B cell (primary cell): ENCODE measurements at regions not wholly inside any gene's neighbourhood (a gene's known extent, or its start where the extent isn't known, plus 50 kb on each side); places are given as distances from the start of the nearest gene placed in this dataset.

Source experiments
- ATAC-seq: fragments of 200-7000 bp; cut with Tn5 transposase; one replicate; pipeline ENCODE4 v1.10.0; 2021; ENCODE audit warnings: low read depth, mild to moderate bottlenecking, moderate number of reproducible peaks, moderate library complexity
- CTCF ChIA-PET: fragments of 350-600 bp; sonication (Branson Sonifier 250); formaldehyde crosslinking; loops from one replicate; lab custom pipeline; 2021; ENCODE audit warnings: antibody characterized with exemption, inconsistent platforms; lab: Charles Lee
- POLR2A ChIA-PET: fragments of 350-600 bp; sonication (Branson Sonifier 250); formaldehyde crosslinking; loops from one replicate; lab custom pipeline; 2021; ENCODE audit warnings: antibody characterized with exemption; lab: Charles Lee
- DNase-seq: peaks from one replicate; pipeline ENCODE4 v3.0.0; 2013
- H2AFZ ChIP-seq: 2 replicates; pipeline ENCODE4 v1.6.1; 2012; ENCODE audit warnings: mild to moderate bottlenecking, low read depth, low read length; ENCODE audit not compliant: insufficient read depth, poor library complexity, severe bottlenecking
- H3K27ac ChIP-seq, 2 donors: 1 replicate in 1 of 2; 2 replicates in 1 of 2; pipeline ENCODE4 v1.5.1; 2012 to 2013; ENCODE audit warnings: low read length in 2 of 2, mild to moderate bottlenecking in 2 of 2, moderate library complexity in 1 of 2
- H3K27me3 ChIP-seq, 4 experiments: fragments of 200-600 bp in 1 of 4; sonication (generic) in 1 of 4; replicated peaks in 1 of 4; 1 replicate in 2 of 4; 2 replicates in 2 of 4; pipeline versions ENCODE4 v1.6.1 to v1.7.0; 2013 to 2016; ENCODE audit warnings: low read length in 3 of 4, mild to moderate bottlenecking in 2 of 4, mixed read lengths in 1 of 4, moderate library complexity in 1 of 4; ENCODE audit not compliant: insufficient read depth in 4 of 4, control insufficient read depth in 3 of 4; ENCODE audit errors: control extremely low read depth in 1 of 4
- H3K36me3 ChIP-seq, 2 experiments: replicated peaks in 1 of 2; 1 replicate in 1 of 2; 2 replicates in 1 of 2; pipeline versions ENCODE4 v1.6.1 to v1.7.1; 2013; ENCODE audit warnings: low read length in 1 of 2; ENCODE audit not compliant: insufficient read depth in 2 of 2, control insufficient read depth in 1 of 2; ENCODE audit errors: control extremely low read depth in 1 of 2, extremely low read depth in 1 of 2
- H3K4me1 ChIP-seq, 2 donors: fragments of 200-600 bp in 1 of 2; sonication (generic) in 1 of 2; 1 replicate in 1 of 2; 2 replicates in 1 of 2; pipeline versions ENCODE4 v1.5.1 to v1.6.1; 2013 to 2017; ENCODE audit warnings: low read length in 2 of 2; ENCODE audit not compliant: control insufficient read depth in 2 of 2, insufficient read depth in 2 of 2
- H3K4me2 ChIP-seq: replicated peaks from 2 replicates; pipeline ENCODE3; 2012; ENCODE audit warnings: mild to moderate bottlenecking, low read depth, low read length; ENCODE audit not compliant: poor library complexity, severe bottlenecking
- H3K4me3 ChIP-seq, 5 experiments: fragments of 200-600 bp in 1 of 5; sonication (generic) in 1 of 5; 1 replicate in 3 of 5; 2 replicates in 2 of 5; pipeline versions ENCODE4 v1.5.1 to v1.7.0; 2011 to 2016; ENCODE audit warnings: low read length in 4 of 5, mild to moderate bottlenecking in 4 of 5, low read depth in 2 of 5, control low read depth in 1 of 5, moderate library complexity in 1 of 5; ENCODE audit not compliant: insufficient read depth in 1 of 5; ENCODE audit errors: control extremely low read depth in 1 of 5, extremely low read depth in 1 of 5
- H3K79me2 ChIP-seq: fragments of 200-600 bp; sonication (generic); one replicate; pipeline ENCODE4 v1.6.0; 2016; ENCODE audit warnings: low read length; ENCODE audit not compliant: control insufficient read depth, insufficient read depth
- H3K9ac ChIP-seq: fragments of 200-600 bp; sonication (generic); 2 replicates; pipeline ENCODE4 v1.6.1; 2017; ENCODE audit warnings: mild to moderate bottlenecking, low read length, moderate library complexity
- H3K9me3 ChIP-seq, 3 donors: one replicate each; pipeline versions ENCODE4 v1.6.1 to v1.7.1; 2013; ENCODE audit warnings: low read length in 2 of 3; ENCODE audit not compliant: control insufficient read depth in 2 of 3, insufficient read depth in 1 of 3; ENCODE audit errors: control extremely low read depth in 1 of 3
- H4K20me1 ChIP-seq: 2 replicates; pipeline ENCODE4 v1.6.0; 2012; ENCODE audit warnings: mild to moderate bottlenecking, low read length; ENCODE audit not compliant: insufficient read depth, control insufficient read depth, poor library complexity, severe bottlenecking
- H3K27ac Mint-ChIP-seq: one replicate; pipeline ENCODE4 v1.8.0; 2021; ENCODE audit warnings: mixed read lengths
- H3K27me3 Mint-ChIP-seq: one replicate; pipeline ENCODE4 v1.8.0; 2021; ENCODE audit warnings: mixed read lengths
- H3K4me1 Mint-ChIP-seq: one replicate; pipeline ENCODE4 v1.8.0; 2021; ENCODE audit warnings: mixed read lengths
- H3K4me3 Mint-ChIP-seq: one replicate; pipeline ENCODE4 v1.8.0; 2021; ENCODE audit warnings: mixed read lengths
- H3K9me3 Mint-ChIP-seq: one replicate; pipeline ENCODE4 v1.8.0; 2022; ENCODE audit warnings: mixed read lengths; ENCODE audit not compliant: insufficient read depth
- EZH2 ChIP-seq: IDR thresholded peaks from 2 replicates; pipeline ENCODE4 v1.6.1; 2012; ENCODE audit warnings: borderline replicate concordance, low read depth, mild to moderate bottlenecking, moderate library complexity, low read length; ENCODE audit not compliant: insufficient read depth, poor library complexity, severe bottlenecking
- WGBS: methylation state at CpG from one replicate; pipeline ENCODE4 v1.1.5; 2013; ENCODE audit warnings: missing lambda C conversion rate; ENCODE audit not compliant: insufficient coverage; 5-methylcytosine and 5-hydroxymethylcytosine counted together
- intact Hi-C: fragments of 100-400 bp; cut with micrococcal nuclease; formaldehyde crosslinking; loops from one replicate; pipeline ENCODE4 v1.10.0; 2022
- TF ChIP-seq, protein P1 (sequence below): fragments of 200-600 bp; IDR thresholded peaks from one replicate; pipeline ENCODE4 v1.8.0; 2022; ENCODE audit warnings: antibody characterized with exemption, mild to moderate bottlenecking

DNA sequence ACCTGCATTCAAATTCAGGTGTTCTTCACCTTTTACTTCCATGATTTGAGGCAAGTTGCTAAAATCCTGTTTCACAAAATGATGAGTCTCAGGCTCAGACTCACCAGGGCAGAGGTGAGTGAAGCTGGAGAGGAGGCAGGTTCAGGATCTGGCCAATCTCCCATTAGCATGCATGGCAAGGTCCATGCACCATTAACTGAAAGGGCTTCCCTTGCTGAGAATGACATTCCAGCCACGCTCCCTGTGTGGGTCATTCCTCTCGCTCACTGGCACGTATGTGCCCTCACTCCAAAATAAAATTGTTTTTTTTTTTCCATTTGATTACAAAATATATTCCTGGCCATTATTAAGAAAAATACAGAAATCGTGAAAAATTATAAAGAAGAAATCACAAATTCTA, 257.6 kb downstream of the C12orf75 start:
- Histone ChIP-seq H3K27me3 (peaks cover 0 to 5% (median 1%) of the 10 kb centered on the region in 4 experiments), H3K4me3 (no peak overlapping the region), H3K4me2 (no peak overlapping the region), H3K9me3 (no peaks in the 10 kb centered on the region), H4K20me1 (no peaks in the 10 kb centered on the region), H3K36me3 (no peaks in the 10 kb centered on the region), H3K4me1 (no peaks in the 10 kb centered on the region), H3K27ac (no peak overlapping the region), H3K9ac (no peak overlapping the region), H2AFZ (no peak overlapping the region), H3K79me2 (no peaks in the 10 kb centered on the region)
- DNase-seq (no peak), ATAC-seq (no peak)
- intact Hi-C loops = no loop called here
- Mint-ChIP-seq H3K9me3 (no peaks in the 10 kb centered on the region), H3K4me1 (no peaks in the 10 kb centered on the region), H3K27ac (no peak overlapping the region), H3K27me3 (peaks cover 9% of the 10 kb centered on the region), H3K4me3 (no peak overlapping the region)
- TF ChIP-seq, protein P1, sequence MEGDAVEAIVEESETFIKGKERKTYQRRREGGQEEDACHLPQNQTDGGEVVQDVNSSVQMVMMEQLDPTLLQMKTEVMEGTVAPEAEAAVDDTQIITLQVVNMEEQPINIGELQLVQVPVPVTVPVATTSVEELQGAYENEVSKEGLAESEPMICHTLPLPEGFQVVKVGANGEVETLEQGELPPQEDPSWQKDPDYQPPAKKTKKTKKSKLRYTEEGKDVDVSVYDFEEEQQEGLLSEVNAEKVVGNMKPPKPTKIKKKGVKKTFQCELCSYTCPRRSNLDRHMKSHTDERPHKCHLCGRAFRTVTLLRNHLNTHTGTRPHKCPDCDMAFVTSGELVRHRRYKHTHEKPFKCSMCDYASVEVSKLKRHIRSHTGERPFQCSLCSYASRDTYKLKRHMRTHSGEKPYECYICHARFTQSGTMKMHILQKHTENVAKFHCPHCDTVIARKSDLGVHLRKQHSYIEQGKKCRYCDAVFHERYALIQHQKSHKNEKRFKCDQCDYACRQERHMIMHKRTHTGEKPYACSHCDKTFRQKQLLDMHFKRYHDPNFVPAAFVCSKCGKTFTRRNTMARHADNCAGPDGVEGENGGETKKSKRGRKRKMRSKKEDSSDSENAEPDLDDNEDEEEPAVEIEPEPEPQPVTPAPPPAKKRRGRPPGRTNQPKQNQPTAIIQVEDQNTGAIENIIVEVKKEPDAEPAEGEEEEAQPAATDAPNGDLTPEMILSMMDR = no peak
- no peak for TF ChIP-seq EZH2
- CTCF ChIA-PET = no interaction called here
- POLR2A ChIA-PET = no interaction called here
- WGBS = 100% methylated on average over 1 of the region's 4 CpGs

DNA sequence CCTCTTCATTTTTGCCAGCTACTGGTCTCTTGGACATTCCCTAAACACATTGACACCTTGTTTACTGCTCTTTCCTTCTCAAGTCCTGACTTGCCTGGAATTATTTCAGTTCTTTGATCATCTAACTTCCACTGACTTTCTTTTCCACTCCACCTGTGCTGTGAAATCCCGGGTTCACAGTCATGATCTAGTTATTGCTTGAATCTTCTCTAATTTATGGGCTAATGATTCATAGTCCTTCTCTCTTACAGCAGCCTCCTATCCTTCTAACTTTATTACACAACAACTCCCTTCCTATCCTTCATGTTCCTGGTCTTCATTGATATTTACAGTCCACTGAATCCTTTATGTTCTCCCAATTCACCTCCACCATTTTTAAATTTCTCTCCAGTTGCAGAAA, 260.1 kb downstream of the C12orf75 start:
- POLR2A ChIA-PET = no interaction called here
- no peak for ATAC-seq

More for the DNA sequence above, 260.1 kb downstream of the C12orf75 start:
- Mint-ChIP-seq H3K9me3 (no peaks in the 10 kb centered on the region), H3K27me3 (peaks cover 3% of the 10 kb centered on the region), H3K27ac (no peak overlapping the region), H3K4me1 (no peaks in the 10 kb centered on the region), H3K4me3 (no peak overlapping the region)
- intact Hi-C loops = no loop called here
- WGBS = 80% methylated on average over 1 of the region's 1 CpG
- Histone ChIP-seq H2AFZ (no peak overlapping the region), H3K79me2 (no peaks in the 10 kb centered on the region), H3K4me1 (no peaks in the 10 kb centered on the region), H3K4me2 (no peak overlapping the region), H3K9ac (no peak overlapping the region), H4K20me1 (no peaks in the 10 kb centered on the region), H3K27me3 (peaks cover 0 to 5% (median 2%) of the 10 kb centered on the region in 4 experiments), H3K4me3 (no peak overlapping the region), H3K36me3 (no peaks in the 10 kb centered on the region), H3K9me3 (no peaks in the 10 kb centered on the region), H3K27ac (no peak overlapping the region)
- no peak for TF ChIP-seq EZH2
- TF ChIP-seq, protein P1 = no peak
- DNase-seq = no peak
- CTCF ChIA-PET = no interaction called here
